NB4 (cell line): ENCODE measurements at regions not wholly inside any gene's neighbourhood (a gene's known extent, or its start where the extent isn't known, plus 50 kb on each side); places are given as distances from the start of the nearest gene placed in this dataset.

Experiments used
- CTCF ChIP-seq: IDR thresholded peaks from one replicate; pipeline ENCODE4 v1.5.1; 2012; ENCODE audit warnings: low read depth, low read length
- MAX ChIP-seq: IDR thresholded peaks from 2 replicates; pipeline ENCODE4 v1.6.1; 2011; ENCODE audit warnings: low read depth, low read length
- POLR2A ChIP-seq: IDR thresholded peaks from 2 replicates; pipeline ENCODE4 v1.6.1; 2011; ENCODE audit warnings: mild to moderate bottlenecking; ENCODE audit not compliant: insufficient read length; ENCODE audit errors: extremely low read depth

GRCh38 chr6:11309947-11310665 lies 77.6 kb upstream of the NEDD9 start:
- no peak for TF ChIP-seq POLR2A
- no peak for TF ChIP-seq CTCF
- TF ChIP-seq MAX = no peak; the same call in 1 of the 2 replicates
